ENCODE measurements at regions not wholly inside any gene's neighbourhood (a gene's known extent, or its start where the extent isn't known, plus 50 kb on each side); places are given as distances from the start of the nearest gene placed in this dataset.

DNA sequence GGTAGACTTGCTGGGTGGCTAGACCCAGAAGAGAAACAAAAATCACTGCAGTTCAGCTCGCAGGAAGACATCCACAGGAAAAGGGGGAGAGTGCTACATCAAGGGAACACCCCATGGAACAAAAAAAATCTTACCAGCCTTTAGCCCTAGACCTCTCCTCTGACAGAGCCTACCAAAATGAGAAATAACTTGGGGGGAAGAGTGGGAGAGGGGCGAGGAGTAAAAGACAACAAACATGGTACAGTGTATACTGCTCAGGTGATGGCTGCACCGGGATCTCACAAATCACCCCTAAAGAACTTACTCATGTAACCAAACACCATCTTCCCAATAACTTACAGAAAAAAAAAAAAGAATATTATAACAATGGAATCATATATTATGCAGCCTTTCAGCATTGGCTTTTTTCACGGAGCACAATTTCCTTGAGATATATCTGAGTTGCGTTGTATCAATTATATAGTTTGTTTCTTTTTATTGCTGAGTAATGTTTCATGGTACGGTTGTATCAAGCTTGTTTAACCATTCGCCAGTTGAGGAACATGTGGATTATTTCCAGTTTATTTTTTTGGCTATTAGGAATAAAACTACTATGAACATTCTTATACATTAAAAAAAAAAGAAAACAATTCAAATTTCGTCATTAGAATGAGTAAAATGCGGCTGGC is 90.9 kb downstream of the ZNF280B start:
- Histone ChIP-seq H2BK120ac (replicated peaks; ENCODE audit: low read depth, low read length) (no peak overlapping the region), H3K9me3 (ENCODE audit: insufficient read depth in 2 of 2, low read depth in 1 of 2, low read length in 1 of 2) (no peaks in the 10 kb centered on the region), H3K4me3 (ENCODE audit: extremely low read depth in 1 of 4, insufficient read depth in 2 of 4, low read depth in 3 of 4, low read length in 4 of 4) (no peak overlapping the region), H3K9ac (replicated peaks in 1 of 4; ENCODE audit: extremely low read depth in 1 of 4, low read depth in 3 of 4, low read length in 3 of 4) (no peak overlapping the region), H2BK5ac (ENCODE audit: low read depth, low read length) (no peak overlapping the region), H2BK15ac (ENCODE audit: low read length) (no peak overlapping the region), H3K14ac (ENCODE audit: insufficient read length) (no peak overlapping the region), H3K4me1 (replicated peaks in 1 of 4; ENCODE audit: control insufficient read depth in 3 of 4, insufficient read depth in 4 of 4, low read length in 3 of 4) (no peaks in the 10 kb centered on the region), H3K27me3 (replicated peaks in 1 of 4; ENCODE audit: control insufficient read depth in 3 of 4, extremely low read depth in 1 of 4, insufficient read depth in 3 of 4, low read length in 3 of 4) (peaks cover 70 to 100% (median 94%) of the 10 kb centered on the region in 4 experiments), H2AFZ (ENCODE audit: low read length) (no peak overlapping the region), H3K79me2 (ENCODE audit: control insufficient read depth in 1 of 2, insufficient read depth in 2 of 2, low read length in 2 of 2) (no peaks in the 10 kb centered on the region), H4K8ac (ENCODE audit: extremely low read depth, insufficient read depth, low read length) (no peak overlapping the region), H4K91ac (replicated peaks; ENCODE audit: insufficient read length, low read length) (no peak overlapping the region), H3K18ac (ENCODE audit: extremely low read depth, low read length) (no peak overlapping the region), H3K56ac (replicated peaks; ENCODE audit: insufficient read length, low read depth, low read length) (no peak overlapping the region), H2BK20ac (ENCODE audit: low read length) (no peak overlapping the region), H3K4ac (replicated peaks; ENCODE audit: insufficient read length, low read depth, low read length) (no peak overlapping the region), H2BK12ac (ENCODE audit: low read depth, low read length) (no peak overlapping the region), H4K5ac (ENCODE audit: insufficient read length, low read depth, low read length) (no peak overlapping the region), H3K4me2 (ENCODE audit: insufficient read depth in 1 of 2, low read depth in 2 of 2, low read length in 2 of 2) (no peak overlapping the region), H3K36me3 (ENCODE audit: control insufficient read depth in 2 of 4, insufficient read depth in 4 of 4, low read length in 3 of 4) (no peaks in the 10 kb centered on the region), H3K23me2 (ENCODE audit: low read depth, low read length) (no peaks in the 10 kb centered on the region), H2AK5ac (ENCODE audit: low read depth, low read length) (no peak overlapping the region), H3K23ac (ENCODE audit: insufficient read length) (no peak overlapping the region), H3K27ac (ENCODE audit: low read depth, low read length) (no peak overlapping the region), H3K79me1 (ENCODE audit: low read depth, low read length) (no peaks in the 10 kb centered on the region), H4K20me1 (replicated peaks in 1 of 2; ENCODE audit: control insufficient read depth in 1 of 2, insufficient read depth in 2 of 2, low read length in 2 of 2) (peaks cover 0 to 4% of the 10 kb centered on the region in 2 experiments)
- no peak for DNase-seq (ENCODE audit: low read depth in 1 of 2, low spot score in 2 of 2)
- 68% methylated on average over 9 of the region's 9 CpGs; no CpG with 5 or more reads in 1 of the 2 experiments for WGBS, 2 experiments (ENCODE audit: extremely low coverage in 1 of 2, insufficient coverage in 1 of 2, insufficient read length in 1 of 2, insufficient replicate concordance in 2 of 2, low coverage in 1 of 2, low lambda C conversion rate in 2 of 2, missing lambda C conversion rate in 1 of 2)
- CTCF ChIA-PET (ENCODE audit: partially characterized antibody): interaction anchor here (0.6 to 6.6 kb wide), 3 partner anchors 8 to 57 kb away, joined by 3 to 41 read pairs (median 4); no protein-coding TSS in a partner anchor
- no peak for FAIRE-seq
- POLR2A ChIA-PET (ENCODE audit: partially characterized antibody): no interaction called here
- TF ChIP-seq JUND (IDR thresholded peaks at IDR 0.05; ENCODE audit: low read length) (no peak), SIX5 (IDR thresholded peaks at IDR 0.05; ENCODE audit: low read depth, low read length) (no peak), POU5F1 (IDR thresholded peaks at IDR 0.05; ENCODE audit: low read depth, low read length) (no peak), RAD21 (IDR thresholded peaks at IDR 0.05 in 1 of 2, conservative IDR thresholded peaks at IDR 0.05 in 1 of 2; ENCODE audit: low read depth in 2 of 2, low read length in 2 of 2) (no peak), SIRT6 (IDR thresholded peaks at IDR 0.05; ENCODE audit: low read length) (no peak), BACH1 (IDR thresholded peaks at IDR 0.05; ENCODE audit: low read length) (no peak), TAF7 (optimal IDR thresholded peaks at IDR 0.05; ENCODE audit: borderline replicate concordance, low read depth, low read length) (no peak), RBBP5 (IDR thresholded peaks at IDR 0.05; ENCODE audit: borderline replicate concordance, low read depth, low read length) (no peak), EZH2 (IDR thresholded peaks at IDR 0.05; ENCODE audit: low read depth, low read length, severe bottlenecking) (no peak), EGR1 (IDR thresholded peaks at IDR 0.05; ENCODE audit: borderline replicate concordance, low read depth, low read length) (no peak), GABPA (IDR thresholded peaks at IDR 0.05; ENCODE audit: borderline replicate concordance, insufficient read depth, low read length) (no peak)

Data from H1 (cell line).